ENCODE measurements at regions not wholly inside any gene's neighbourhood (a gene's known extent, or its start where the extent isn't known, plus 50 kb on each side); places are given as distances from the start of the nearest gene placed in this dataset.

- no peak for DNase-seq
These were observed 199.8 kb upstream of the ZIC3 start for GRCh38 chrX:137366018-137366633.

DNA sequence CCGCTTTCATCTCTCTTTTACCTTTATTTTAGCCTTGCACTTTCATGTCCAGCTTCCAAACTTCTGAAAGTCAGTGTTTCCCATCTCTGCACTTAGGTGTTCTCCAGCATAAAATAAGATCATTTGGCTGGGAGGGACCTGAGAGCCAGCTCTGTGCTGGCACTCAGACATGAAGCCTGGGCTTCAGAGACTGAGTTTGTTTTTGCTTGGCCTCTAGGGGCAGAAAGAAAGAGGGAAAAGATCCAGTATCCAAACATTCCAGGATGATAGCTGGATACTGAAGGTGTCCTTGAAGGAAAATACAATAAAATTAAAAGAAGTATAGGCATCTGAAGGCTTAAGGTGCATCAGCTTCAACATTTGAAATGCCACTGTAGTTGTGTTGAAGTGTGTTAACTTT is 202.4 kb upstream of the ZIC3 start:
- DNase-seq: no peak

DNA sequence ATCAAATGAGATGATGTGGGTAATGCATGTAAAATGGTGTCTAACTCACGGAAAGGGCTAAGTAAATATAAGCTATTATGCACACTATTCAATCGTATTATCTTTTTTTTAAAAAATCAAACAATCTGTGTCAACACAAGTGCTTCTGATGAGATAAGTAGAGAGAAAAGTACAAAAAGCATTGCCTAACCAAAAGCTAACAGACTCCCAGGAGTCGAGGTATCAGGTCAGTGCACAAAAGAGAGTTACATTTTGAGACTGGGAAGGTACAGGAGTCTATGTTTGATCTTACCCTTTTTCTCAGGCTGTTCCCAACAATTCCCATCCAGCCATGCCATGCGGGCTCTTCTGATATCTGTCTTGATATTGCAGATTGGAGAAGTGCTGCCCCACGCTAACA is 203.3 kb upstream of the ZIC3 start:
- no peak for DNase-seq

- no peak for DNase-seq
These were observed 211.1 kb upstream of the ZIC3 start for GRCh38 chrX:137354851-137355250.

DNA sequence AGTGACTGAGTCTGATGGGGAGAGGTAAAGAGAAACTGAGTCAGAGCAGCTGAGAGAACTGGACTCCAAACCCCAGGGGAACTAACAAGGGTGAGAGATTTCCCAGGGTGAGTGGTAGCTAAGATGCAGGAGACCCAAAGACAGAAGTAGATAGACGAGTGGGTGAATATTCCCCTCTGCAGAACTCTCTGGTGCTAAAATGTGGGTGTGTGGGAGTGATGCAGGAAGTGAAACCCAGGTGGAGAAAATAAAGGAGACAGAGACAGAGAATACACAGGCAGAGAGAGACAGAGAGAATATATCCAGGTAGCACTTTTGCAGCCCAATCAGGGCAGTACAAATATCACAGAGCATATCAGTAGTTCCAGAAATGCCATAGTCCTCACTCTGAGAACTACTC is 212.5 kb upstream of the ZIC3 start:
- DNase-seq: no peak

DNA sequence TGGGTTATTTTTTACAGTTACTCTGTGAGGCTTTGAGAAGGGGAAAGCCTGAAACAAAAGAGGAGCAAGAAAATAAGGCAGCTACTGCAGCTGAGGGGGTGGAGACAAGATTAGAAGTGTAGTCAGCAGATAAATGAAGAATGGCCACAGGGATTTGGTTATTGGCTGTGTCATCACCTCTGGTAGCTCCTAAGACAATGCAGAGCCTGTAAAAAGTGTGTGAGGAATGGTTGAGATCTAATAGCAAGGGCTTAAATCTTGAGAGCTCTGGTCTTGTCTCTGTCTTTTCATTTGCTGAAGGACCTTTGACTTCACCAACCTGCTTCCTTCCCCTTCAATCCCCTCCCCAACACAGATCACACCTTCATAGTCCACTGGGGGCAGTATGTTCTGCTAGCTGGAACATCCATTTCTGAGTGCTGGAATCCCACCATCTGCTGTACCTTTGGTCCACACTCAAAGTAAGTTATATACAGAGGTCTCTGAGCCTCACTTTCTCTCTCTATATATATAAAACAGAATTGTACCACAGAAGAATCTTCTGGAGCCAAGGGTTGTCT is 213.7 kb upstream of the ZIC3 start:
- no peak for DNase-seq

DNA sequence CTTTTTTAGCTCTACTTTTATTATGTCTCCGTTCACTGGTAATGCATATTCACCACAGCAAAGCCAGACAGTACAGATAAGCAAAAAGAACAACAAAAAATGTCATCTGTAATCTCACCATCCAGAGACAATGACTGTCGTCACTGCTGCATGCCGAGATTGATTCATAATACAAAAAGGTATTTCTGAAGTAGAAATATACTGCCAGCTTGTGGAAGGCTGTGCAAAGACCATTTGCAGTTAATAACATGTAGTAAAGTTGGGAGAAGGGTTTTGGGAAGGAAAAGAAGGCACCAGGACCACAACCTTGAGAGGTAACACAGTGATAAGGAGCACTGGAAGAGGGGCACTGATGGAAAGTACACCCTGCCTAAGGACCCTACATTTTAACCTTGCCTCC is 223.0 kb upstream of the ZIC3 start:
- no peak for DNase-seq

DNA sequence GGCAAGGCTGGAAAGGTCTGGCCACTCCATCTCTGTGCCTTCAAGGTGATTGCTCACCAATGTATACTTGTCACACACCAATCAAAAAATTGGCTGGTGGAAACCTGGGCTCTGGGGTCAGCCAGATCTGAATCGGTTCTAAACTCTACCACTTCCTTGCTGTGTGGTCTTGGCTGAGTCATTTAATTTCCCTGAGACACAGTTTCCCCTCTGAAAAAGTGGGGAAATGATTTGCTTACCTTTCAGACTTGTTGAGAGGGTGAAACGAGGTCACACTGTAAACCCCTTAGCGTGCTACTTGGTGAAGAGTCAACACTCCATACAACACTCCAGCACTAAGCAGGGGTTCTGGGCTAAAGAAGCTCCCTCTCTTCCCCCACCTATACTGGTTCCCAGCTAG is 252.3 kb upstream of the ZIC3 start:
- no peak for DNase-seq

DNA sequence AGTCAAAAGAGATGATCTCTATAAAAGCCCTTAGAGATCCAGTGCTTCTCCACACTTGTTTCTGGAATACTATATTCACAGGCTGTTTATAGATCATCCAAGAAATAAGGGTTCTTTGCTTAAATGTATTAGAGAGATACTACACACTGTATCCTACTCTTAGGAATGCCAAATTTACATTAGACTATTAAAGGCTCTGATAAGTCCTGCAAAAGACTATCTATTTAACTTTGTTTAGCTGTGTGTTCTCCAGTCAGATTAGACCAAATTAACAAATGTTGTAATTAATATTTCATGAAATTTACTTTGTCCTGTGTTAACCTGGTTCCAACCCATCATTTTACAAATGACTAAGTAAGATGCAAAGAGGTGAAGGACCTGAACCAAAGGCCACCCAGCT is 260.5 kb upstream of the ZIC3 start:
- DNase-seq: no peak

- no peak for DNase-seq
These were observed 263.4 kb upstream of the GPR101 start for GRCh38 chrX:137297167-137297566.

GRCh38 chrX:137290011-137290410 is 256.2 kb upstream of the GPR101 start:
- no peak for DNase-seq

GRCh38 chrX:137287191-137287590 is 253.4 kb upstream of the GPR101 start:
- DNase-seq: no peak

DNA sequence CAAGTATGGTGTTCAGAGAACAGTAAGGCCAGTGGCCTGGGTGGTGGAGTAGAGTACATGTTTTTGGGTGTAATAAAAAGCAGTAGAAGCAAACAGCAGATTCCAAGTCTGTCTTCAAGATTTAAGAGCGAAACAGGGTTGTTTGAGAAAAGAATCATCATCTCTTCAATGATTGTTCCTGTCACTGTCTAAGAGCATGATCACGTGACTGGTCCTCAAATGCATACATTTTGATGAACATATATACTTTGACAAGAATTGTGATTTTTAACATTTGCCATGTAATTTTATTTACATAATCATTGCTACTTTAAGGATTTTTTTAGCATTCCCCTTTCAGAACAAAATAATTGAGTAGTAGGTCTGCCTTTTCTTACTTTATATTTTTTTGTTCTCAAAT is 252.6 kb upstream of the GPR101 start:
- no peak for DNase-seq

DNA sequence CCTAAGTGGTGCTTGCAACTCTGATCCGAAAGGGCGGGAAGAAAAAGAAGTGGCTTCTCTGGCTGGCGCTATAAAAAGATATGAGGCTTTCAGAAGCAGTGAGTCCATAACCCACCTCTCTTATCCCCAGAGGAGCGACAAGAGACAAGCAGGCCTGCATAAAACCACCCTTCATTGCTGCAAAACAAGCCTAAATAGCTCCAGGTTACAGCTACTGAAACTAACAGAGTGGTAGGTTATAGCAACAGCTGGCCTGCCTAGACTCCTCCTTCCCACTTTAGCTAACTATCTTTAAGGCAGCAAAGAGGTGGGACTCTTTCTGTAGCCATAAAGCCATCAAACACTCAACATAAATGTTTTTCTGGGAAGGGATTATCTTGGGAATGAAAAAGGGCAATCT is 245.0 kb upstream of the GPR101 start:
- DNase-seq: no peak

DNA sequence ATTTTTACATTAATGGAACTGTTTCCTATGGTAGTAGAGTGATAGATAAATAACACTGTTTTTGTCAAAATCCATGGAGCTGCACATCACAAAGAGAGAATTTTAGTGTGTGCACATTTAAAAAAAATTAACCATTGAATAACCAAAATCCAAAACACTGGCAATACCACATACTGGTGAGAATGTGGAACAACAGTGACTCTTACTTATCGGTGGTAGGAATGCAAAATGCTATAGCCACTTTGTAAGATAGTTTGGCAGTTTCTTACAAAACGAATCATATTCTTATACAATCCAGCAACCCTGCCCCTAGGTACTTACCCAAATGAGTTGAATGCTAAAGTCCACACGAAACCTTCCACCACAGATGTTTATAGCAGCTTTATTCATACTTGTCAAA is 229.6 kb upstream of the GPR101 start:
- no peak for DNase-seq

DNA sequence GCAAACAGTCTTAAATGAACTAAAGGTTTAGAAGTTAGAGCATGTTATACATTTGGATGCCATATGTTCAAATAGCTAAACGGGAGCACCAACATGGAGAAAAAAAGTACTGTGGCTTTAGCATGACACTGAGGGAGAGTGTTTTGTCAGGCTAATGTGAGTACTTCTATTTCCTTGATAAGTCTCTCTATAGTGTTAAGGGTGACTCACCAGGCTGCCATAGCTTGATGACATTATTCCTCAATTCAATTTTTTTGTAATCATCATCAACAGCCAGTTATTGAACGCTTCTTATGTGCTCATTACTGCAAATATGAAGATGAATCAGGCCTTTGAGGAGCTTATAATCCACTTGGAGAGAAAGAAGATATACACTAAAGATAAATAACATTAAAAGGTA is 211.4 kb upstream of the GPR101 start:
- no peak for DNase-seq

DNA sequence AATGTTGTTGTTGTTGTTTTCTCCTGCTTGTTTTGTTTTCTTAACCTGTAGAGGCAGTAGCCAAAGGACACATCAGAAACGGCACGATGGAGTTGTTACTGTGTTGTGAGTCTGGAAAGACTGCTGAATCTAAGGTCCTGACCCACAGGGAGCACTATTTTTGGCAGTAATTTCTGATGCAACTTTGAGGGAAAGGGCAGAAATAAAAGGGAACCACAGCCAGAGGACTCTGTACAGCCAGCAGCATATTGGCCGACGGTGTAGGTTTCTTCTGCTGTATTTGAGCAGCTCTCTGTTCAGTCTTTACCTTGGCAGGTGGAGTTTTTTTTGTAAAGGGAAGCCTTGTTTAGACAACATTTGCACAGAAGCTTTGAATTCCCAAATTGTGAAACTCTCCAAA is 203.0 kb upstream of the GPR101 start:
- DNase-seq: no peak

- DNase-seq: no peak
These were observed 201.0 kb upstream of the GPR101 start for GRCh38 chrX:137234651-137235402.

DNA sequence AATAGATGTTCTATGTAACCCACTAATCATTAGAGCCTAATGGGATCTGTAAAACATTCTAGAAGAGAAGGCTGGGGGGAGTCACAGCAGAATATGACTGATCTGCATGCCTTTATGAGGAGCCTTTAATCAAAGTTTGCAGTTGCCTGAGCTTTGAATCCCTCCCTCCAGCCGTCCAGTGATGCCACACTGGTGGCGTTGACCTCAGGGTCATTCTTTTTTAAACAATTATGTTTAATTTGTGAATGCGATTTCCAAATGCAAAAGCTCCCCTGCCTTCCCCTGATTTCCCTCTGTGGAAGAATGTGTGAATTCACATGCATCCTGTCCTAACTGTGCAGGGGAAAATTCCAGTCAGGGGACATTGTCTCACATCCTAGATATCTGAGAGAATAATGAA is 199.7 kb upstream of the GPR101 start:
- no peak for DNase-seq

- DNase-seq: no peak
These were observed 193.4 kb upstream of the GPR101 start for GRCh38 chrX:137227151-137227550.

GRCh38 chrX:137215467-137215866 is 181.7 kb upstream of the GPR101 start:
- no peak for DNase-seq

DNA sequence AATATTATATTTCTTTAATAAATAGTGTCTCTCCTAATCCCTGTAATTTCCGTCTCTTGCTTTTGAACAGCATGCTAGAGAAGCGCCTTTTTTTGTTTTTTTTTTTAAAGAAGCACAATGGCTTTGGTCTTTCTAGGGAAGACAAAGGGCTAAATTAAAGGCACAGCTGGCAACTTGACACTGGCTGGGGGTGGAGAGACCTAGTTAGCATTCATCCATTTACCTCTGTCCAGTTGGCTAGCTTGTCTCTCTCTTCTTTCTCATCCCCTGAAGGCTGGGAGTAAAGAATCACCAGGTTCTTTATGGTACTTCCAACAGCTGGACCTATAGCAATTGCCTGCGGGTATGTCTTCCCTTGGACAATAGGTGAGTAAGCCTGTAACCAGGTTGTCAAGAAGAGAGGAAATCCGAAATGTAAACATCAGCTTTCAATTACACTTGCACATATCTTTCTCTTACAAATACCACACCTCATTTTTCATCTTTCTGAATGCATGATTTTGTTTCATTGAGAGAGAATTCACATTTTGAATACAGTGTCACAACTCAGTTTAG is 178.4 kb upstream of the GPR101 start:
- DNase-seq: no peak

- no peak for DNase-seq
These were observed 164.2 kb upstream of the GPR101 start for GRCh38 chrX:137198040-137198439.

GRCh38 chrX:137195991-137196390 is 162.2 kb upstream of the GPR101 start:
- no peak for DNase-seq

Measured in activated effector memory CD4-positive, alpha-beta T cell treated with anti-CD3 and anti-CD28 coated beads, Interleukin-2, amount 50 U/mL, for 16 hours (primary cell).